Cardiac fibroblast (primary cell): ENCODE measurements at regions not wholly inside any gene's neighbourhood (a gene's known extent, or its start where the extent isn't known, plus 50 kb on each side); places are given as distances from the start of the nearest gene placed in this dataset.

ENCODE experiments used
- DNase-seq, 2 donors: peaks; one replicate each; pipeline versions ENCODE4 v3.0.0 to v3.0.0-alpha.2; 2010; ENCODE audit warnings: low read depth in 2 of 2
- H3K4me3 ChIP-seq, 2 donors: replicated peaks in 1 of 2; 1 replicate in 1 of 2; 2 replicates in 1 of 2; pipeline ENCODE4 v1.5.1; 2011; ENCODE audit warnings: low read depth in 2 of 2, low read length in 2 of 2, mild to moderate bottlenecking in 2 of 2, moderate library complexity in 1 of 2
- CTCF ChIP-seq: IDR thresholded peaks from one replicate; pipeline ENCODE4 v1.5.1; 2011; ENCODE audit warnings: low read depth, mild to moderate bottlenecking, low read length, inconsistent platforms

- TF ChIP-seq CTCF: no peak
- no peak overlapping the region for H3K4me3 ChIP-seq
- peak in 1 of 2 donors; percentile 24 for DNase-seq
Observed at GRCh38 chr1:60911966-60912697, 170.2 kb upstream of the NFIA start.

- H3K4me3 ChIP-seq: no peak overlapping the region
- DNase-seq: no peak
Observed at GRCh38 chr1:60908159-60908558, 174.2 kb upstream of the NFIA start.

DNA sequence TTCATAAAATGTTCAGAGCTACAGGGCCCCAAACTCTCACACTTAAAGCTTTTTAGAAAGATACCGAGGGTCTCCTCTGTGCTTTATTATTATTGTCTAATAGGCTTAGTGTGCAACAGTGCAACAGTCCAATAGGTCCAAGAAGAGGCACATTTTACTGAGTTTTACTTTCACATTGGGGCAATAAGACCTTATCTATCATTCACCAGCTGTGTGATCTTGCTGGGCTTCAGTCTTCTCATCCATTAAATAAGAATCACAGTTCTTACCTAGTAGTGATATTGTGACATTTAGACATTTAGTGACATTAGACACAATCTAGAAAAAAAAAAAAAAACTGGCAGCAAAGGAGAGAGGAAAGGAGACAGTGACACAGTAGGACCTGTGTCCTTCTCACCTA, 175.8 kb upstream of the NFIA start:
- H3K4me3 ChIP-seq: no peak overlapping the region
- TF ChIP-seq CTCF: no peak
- no peak for DNase-seq

More at GRCh38 chr1:60908159-60908558, 174.2 kb upstream of the NFIA start:
- TF ChIP-seq CTCF: no peak

DNA sequence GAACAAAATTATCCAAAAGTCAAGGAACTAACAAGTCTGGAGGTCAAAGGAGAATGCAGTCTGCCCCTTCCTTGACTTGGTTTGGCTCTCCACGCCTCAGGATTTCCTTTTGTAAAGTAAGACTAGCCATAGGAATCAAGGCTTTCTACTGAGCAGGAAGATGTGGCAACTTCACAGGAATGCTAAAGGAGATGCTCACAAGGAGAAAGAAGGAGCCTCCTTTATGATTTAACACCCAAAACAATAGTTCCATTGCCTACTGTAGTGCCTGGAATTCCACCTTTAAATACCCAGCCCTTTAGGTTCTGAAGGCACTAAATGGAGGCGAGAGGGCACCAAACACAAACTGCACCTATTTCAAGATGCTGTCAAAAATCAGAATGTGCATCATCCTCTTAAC, 176.3 kb upstream of the NFIA start:
- H3K4me3 ChIP-seq: no peak overlapping the region
- no peak for DNase-seq
- no peak for TF ChIP-seq CTCF

DNA sequence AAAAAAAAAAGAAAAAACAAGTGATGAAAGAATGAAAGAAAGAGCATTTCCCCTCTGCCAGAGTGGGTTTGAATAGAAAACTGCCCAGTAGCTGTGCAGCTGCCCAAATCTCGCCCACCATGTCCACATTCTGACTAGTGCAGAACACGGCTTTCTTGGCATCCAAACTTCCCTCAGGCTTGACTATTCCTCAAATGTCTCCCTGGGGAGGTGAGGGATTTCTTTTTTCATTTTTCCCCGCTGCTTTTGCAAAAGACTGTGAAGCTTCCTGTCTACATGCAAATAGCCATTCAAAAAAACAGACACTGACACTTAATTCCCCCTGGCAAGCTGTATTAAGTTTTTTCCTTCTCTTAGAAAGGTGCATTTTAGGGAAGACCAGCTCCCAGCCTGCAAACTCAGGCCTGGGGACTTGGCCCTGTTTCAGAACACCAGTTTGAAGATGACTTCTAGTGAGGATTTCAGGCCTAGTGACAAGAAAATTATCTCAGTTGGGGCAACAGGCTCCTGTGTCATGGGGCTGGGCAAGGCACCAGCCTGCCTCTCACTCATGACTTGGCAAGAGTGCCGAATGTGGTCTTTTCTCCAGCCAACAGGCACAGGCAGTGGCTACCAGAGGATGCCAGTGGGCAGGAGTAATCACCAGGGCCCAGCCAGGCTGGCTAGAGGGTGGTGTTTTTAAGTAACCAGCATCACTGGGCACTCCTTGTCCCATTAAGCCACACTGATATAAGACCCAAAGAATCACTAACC, 178.1 kb upstream of the NFIA start:
- TF ChIP-seq CTCF: no peak
- no peak overlapping the region for H3K4me3 ChIP-seq
- DNase-seq: peak; percentile 54 to 77

- H3K4me3 ChIP-seq: no peak overlapping the region
- DNase-seq: peak in 1 of 2 donors; percentile 57
- TF ChIP-seq CTCF: no peak
Observed at GRCh38 chr1:60903591-60903990, 178.8 kb upstream of the NFIA start.
